KG1 (cell line): ENCODE measurements at regions not wholly inside any gene's neighbourhood (a gene's known extent, or its start where the extent isn't known, plus 50 kb on each side); places are given as distances from the start of the nearest gene placed in this dataset.

Experiments used
- DNase-seq: peaks from one replicate; lab custom pipeline; 2025; lab: John Stamatoyannopoulos, UW

DNA sequence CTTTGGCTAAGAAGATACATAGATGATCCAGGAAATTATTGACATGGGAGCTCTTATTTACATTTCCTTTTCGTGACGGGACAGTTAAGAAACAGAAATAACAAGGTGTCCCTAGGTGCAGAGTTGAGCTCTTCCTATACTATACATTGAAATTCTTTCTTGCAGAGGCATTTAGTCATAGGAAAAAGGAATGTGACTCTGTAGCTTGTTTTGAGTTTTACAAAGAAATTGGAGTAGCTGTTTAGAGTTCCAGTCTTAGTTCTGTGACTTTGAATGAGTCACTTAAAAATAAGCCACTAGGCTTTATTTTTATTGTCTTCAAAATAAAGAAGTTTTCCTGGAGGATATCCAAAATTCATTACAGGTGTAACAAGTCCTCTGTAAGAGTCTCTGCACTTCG, 723.5 kb upstream of the SGO1 start:
- no peak for DNase-seq

DNA sequence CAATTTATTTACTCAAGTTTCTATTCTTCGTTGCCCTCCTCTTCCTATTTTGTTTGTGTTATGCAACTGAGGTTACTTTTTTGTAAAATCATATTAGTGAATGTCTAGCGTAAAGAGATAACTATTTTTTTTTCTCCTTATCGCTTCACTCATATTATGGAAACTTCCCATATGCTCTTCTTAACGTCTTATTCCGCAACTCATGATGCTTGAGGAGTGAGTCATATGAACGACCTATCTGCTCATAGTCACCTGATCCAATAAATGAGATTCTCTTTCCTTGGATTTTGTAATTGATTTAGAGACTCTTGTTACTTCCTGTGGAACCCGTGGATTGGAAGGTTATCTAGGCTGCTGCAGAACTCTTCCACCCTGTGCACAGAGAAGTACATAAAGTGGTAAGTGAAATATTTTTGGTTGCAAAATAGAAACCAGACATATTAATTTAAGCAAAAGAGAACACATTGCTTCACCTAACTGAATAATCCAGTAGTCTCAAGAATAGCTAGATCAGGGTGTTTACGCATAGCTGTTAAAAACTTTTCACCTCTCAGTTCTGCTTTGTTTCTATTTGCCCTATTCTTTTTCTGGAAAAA, 719.3 kb upstream of the SGO1 start:
- DNase-seq, result no peak

DNA sequence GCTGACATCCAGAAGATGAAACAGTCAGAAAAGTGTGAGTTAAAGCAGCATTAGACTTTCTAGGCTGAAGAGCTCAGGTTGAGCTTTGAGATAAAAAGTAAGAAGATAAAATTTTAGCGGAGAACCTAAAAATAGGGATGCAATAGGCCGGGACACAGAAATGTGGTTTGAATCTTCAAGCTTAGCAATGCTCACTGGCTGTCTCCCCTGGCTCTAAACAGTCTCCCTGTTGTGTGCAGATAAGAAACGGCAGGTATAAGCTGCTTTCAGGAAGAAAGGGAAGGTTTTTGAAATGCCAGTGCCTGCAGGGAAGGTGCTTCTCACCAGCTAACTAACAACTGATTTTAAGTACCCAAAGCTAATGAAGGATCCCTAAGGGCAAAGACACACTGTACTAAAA, 718.7 kb upstream of the SGO1 start:
- DNase-seq, result no peak

DNA sequence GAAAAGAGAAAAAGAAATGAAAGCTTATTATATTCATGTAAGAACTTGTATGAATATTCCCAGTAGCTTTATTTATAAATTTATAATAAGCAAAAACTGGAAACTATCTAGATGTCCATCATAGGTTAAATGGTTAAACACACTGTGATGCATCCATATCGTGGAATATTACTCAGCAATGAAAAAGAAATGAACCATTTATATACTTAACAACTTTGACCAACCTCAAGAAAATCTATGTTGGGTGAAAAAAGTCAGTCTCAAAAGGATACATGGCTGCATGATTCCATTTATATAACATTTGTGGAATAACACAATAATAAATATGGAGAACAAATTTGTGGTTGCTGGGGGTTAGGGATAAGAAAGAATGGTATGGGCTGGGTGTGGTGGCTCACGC, 713.0 kb upstream of the SGO1 start:
- no peak for DNase-seq

DNA sequence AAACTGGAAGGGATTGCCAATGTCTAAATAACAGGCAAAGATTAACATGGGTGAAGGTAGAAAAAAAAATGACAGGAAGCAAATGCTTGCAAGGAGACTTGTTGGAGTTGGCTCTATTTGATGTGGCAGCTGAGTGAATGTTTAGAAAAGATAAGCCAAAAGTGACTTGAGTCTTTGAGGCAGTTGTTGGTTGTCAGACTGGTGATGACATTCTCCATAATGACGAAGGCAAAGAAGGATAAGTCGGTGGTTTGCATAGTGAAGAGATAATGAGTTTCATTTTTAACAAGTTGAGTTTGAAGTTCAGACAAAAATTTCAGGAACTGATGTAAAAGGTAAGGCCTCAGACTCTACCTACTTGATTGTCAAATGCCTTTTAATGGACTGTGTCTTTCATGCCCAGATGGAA, 704.1 kb upstream of the SGO1 start:
- DNase-seq, result no peak

DNA sequence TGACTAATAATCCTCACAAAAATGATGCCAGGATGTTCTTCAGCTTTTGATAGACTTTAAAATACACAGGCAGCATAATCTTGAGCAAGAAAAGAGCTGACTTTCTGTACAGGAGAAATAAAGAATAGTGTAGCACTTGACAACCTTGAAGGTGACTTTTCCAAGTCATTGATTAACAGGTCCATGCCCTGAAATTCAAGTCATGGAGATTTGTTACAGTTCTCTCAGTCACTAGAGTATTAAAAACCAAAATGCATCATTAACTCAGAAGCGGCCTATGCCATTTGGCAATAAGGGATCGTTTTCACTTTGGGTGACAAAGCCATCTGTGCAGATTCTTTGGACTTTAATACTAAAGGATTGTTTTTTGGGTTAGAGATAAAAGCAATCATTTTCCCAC, 692.7 kb upstream of the SGO1 start:
- DNase-seq, result no peak

DNA sequence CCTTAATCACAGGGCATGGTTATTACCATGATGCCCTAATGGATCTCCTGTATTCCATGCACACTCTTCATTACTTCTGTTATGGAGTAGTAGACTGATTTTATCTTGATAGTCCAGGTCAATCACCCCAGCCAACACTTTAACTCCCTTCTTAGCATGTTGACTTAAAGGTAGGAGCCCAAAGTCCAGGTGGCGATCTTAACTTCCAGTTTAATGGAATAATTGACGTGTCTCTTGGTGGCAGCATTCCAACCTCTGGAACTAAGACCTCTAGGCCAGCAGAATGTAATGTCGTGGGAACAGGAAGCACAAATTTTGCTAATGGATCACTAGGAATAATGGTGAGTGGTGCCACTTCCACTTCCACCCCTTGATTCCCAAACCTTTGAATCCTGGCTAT, 687.2 kb upstream of the SGO1 start:
- DNase-seq, result no peak

DNA sequence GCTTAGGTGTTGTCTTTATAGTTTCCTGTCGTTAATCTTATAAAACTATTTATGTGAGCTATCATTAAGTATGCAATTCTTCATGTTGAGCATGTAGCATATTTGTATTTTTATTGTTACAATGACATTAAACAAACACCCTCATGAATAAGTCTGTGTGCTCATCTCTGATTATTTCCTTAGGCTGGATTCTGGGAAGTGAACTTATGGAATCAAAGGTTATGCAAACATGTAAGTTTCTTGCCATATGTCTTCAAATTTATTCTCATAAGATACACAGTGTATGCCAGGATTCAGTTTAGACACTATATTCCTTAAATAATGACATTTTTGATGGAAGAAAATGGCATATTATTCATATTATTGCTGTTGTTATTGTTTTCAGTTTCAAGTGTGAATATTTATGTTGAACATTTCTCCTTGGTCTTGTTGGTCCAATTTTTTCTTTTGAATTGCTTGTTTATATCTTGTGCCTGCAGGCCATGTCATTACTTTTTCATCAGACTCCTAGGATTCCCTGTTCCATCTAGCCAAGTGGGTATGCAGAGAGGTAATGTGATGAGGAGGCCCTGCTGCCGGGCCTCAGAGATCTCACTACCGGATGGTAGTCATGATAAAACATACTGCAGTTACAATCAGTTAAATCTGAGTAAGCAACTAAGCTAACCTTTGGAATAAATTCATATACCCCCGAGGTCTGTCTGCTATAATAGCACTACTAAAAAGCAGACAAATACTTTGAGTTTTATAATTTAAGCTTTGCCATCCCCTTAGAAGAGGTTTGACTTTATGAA, 684.3 kb upstream of the SGO1 start:
- no peak for DNase-seq

DNA sequence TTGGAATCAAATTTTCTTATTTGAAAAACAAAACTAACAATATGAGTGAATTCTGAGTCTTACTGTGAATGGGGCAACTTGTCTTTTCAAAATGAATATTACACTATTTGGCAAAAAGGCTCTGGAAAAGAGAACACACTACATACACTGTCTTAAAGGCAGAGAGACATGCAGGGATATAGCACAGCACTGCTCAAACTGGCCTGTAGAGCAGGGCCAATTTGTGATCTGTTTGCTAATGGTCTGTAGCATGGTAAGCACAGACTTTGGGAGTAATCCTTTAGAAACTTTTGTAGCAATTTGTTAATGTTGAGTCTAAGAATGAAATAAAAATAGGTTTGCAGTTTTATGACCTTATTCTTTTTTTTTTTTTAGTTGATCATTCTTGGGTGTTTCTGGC, 679.8 kb upstream of the SGO1 start:
- no peak for DNase-seq

DNA sequence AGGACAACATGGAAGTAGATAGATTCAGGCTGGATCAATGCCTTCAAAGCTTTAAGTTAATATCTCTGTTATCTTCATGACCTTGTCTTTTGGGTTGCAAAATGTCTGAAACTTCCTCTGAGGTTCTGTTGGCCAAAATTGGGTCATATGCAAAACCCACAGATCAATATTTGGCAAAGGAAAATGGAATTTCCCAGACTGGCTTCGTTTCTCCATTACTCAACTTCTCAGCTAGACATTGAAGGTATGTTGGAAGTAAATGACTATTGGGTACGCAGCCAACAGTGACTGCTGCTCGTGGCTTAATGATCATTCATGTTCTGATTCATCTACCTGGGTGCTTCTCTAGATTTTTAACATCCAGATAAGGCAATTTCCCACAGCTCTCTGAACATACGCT, 675.4 kb upstream of the SGO1 start:
- no peak for DNase-seq

DNA sequence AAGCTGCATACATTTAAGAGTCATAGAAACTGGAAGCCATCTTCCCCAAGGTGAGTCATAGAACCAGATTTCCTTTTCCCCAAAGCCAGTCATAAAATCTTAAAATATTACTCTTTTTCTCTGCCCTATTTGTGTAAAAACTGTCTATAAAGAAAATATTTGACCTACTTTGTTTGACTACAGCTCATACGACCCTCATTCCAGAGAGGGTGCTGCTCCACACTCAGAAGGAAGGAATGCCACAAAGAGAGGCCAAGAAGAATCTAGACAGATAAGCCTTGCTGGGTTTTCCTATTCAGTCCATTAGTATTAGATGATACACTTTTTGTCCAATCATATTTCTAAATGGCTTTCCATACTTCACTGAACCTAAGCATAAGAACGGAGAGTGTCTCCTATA, 671.6 kb upstream of the SGO1 start:
- DNase-seq, result no peak

DNA sequence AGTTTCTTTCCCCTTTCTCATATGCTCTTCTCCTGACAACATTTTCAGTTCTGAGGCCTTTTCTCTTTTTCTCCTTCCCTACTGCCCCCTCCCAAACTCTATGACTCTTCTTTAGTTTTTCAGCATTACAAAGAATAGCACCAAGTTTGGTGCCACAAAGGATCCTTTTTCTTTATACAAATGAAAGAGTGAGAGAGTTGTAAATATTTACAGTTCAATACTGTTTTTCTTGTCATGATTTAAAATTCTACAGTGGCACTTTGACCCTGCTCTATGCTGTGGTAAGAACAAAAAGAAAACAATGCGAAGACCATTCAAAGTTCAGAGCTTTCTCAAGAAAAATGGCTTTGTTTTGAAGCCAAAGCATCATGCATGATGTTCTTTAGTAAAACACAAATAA, 667.9 kb upstream of the SGO1 start:
- no peak for DNase-seq

DNA sequence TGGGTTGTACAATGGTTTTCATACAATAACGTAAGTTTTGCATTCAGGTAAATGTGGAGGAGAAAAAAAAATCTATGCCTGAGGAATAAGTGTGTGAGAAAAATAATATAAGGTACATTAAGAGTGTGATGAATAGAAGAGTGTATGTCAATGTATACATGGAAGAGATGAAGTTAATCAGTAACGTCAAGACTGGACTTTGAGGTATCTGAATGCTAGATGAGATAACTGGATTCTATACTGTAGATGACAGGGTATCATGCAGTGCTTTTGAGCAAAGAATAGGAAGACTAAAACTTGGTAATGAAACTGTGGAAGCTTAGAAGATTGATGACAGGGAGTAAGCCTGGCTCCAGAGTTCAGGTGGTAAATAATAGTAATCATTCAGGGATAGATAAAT, 666.7 kb upstream of the SGO1 start:
- DNase-seq, result no peak

DNA sequence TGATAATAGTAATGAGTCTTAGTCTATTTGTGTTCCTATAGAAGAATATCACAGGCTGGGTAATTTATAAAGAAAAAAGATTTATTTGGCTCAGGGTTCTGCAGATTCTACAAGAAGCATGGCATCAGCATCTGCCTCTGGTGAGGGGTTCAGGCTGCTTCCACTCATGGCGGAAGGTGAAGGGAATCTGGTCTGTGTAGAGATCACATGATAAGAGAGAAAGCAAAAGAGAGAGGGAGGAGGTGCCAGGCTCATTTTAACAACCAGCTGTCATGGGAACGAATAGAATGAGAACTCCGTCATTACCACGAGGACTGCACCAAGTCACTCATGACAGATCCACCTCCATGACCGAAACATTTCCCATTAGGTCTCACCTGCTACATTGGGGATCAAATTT, 664.0 kb upstream of the SGO1 start:
- no peak for DNase-seq

DNA sequence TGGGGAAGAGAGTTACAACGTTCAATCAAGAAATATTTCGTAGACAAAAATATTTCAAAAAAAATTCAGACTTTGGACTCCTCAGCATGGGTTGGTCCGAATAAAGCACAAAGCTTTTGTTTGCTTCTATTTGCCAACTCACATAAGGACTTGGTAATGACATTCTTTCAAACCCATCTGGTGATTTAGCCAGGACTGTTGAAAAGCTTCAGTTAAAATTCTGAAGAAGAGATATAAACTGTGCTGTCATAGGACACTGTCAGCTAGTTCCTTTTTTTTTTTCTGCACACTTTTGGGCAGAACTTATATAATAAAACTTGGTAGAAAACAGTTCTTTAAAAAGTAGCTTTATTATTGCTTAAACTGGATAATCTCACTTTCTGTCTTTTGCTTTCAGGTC, 660.8 kb upstream of the SGO1 start:
- no peak for DNase-seq

DNA sequence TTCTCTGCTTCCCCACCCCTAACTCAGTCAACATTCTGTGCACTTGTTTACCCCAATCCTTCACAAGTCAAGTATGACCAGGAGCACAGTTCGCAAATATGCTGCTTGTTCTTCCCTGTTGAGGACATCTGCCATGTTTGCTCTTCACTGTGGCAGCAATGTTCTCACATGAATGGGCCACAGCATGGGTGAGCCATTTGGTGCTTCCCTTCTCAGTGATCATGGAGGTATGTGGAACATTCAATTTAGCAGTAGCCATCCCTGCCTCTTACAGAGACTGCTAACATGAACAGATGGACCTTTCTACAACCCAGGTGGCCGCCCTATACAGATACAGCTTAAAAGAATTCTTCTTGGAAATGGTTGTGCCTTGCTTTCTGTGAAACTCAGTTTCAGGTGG, 660.1 kb upstream of the SGO1 start:
- no peak for DNase-seq

DNA sequence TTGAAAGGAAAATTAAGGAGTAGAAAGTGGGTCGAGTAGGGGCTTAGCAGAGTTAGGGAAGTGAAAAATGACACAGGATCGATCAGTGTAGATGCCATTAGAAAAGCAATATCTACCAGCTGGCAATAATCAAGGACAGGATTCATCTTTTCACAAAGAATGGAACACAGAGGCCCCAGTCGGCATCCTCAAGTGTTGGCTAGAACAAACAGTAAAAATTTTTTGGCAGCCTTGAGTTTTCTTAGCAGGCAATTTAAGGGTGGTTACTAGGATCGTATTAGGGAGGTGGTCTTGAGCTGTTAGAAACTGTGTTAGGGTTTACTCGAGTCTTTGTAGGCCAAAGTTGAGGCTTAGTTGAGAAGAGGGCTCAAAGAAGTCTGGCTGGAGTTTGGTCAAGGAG, 658.8 kb upstream of the SGO1 start:
- DNase-seq, result no peak

DNA sequence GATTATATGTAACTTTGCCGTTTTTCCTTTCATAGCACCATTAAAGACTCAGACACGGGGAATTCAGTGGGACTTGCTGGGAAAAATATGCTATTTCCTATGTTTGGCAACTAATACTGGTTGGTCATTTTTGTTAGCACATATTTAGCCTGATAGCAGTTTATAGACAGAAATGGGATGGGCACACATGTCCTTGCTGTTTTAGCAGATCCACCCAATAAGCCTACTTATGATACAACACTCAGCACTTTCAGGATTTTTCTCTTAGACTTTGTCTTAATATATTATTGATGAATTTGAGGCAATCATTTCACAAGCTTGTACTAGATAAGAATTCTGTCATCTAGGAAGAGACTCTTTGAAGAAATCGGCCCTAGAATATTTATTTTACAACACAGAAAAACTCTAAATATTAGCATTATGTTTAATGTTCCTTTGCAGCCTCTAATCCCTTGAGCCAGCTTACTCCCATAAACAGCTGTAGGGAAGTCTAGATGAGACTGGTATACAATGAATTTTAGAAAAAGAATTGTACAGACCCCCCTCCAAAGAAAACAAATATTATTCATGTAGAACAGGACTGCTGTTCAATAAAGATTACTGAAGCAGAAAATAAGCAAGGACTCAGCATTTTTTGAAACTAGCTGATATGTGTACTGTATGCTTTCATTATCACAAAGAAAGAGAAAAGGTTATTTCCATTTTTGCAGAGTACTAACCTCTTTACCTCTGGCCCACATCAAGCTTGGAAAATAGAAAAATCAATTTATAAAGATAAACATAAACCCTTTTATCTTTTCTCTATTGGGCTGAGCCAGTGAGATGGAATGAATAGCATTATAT, 656.8 kb upstream of the SGO1 start:
- DNase-seq, result no peak

DNA sequence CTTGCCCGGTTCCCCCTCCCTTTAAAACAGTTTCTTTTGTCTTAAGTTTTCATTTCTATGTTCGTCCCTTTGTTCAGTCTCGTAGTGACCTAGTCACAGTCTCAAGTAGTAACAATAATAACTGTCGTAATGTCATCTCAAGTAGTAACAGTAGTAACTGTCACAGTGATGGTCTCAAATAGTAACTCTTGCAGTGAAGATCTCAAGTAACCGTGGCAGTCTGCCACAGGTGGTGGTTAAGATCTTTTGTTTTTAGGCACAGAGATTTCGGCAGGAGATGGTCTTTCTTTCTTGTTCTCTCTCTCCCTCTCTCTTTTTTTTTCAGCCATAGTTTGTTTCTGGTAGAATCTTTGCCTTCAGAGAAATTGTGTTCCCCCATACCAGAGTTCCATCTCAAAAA, 656.0 kb upstream of the SGO1 start:
- no peak for DNase-seq

DNA sequence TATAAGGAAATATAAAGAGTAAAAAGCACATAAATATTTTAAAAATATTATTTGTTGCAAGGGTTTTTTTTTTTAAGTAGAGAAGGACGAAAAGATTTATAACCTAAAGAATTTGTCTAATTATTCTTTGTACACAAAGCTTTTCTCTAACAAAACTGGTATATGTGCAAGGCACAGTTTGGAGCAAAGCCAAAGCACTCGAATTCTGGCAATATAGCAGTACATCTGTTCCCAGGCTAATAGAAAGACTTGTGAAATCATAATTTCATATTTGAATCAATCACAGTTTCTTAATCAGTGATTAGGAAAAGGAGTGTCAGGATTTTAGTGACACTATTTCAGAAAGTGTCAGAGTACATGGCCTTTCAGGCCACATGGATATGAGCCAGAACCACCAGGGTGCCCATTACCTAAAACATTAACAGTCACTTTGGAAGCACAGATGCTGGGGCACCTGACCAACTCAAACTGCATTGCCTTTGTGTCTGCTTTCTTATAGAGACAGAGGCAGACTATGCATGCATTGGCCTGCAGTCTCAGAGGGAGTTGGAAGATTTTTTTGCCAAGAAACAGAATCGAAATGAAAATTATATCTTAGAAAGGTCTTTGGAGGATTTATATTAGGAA, 651.8 kb upstream of the SGO1 start:
- no peak for DNase-seq

DNA sequence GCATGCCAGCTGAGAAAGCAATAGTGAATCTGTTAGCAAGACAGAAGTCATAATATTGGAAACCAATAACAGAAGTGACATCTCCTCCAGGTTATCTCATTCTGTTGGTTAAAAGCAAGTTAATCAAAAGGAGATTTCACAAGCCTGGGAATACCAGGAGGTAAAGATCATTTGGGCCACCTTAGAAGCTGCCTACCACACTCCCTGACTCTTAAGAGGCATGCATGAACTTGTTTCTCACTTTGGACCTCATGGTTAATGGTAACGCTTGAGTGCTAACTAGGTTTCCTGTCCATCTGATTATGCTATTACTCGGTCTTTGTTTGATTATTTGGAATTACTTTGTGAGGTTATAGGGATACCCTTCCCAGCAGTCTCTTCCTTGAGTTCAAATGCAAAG, 650.8 kb upstream of the SGO1 start:
- DNase-seq, result no peak

DNA sequence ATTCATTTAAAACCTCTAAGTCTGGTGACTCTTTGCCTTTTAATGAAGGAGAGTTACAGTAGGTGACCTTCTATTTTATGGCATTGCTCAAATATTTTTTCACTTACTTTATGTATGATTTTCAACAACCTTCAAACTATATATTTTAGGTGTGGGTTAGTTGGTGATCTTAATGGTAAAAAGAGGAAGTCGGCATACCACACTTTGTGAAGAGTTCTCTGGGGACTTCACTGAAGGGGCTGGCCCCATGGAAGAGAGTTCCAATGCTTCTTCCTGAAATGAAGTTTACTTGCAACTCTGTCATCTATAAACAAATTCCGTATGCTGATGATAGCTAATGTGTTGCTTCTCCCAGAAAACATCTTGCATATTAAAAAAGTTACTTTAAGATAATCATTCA, 647.0 kb upstream of the SGO1 start:
- DNase-seq, result no peak

DNA sequence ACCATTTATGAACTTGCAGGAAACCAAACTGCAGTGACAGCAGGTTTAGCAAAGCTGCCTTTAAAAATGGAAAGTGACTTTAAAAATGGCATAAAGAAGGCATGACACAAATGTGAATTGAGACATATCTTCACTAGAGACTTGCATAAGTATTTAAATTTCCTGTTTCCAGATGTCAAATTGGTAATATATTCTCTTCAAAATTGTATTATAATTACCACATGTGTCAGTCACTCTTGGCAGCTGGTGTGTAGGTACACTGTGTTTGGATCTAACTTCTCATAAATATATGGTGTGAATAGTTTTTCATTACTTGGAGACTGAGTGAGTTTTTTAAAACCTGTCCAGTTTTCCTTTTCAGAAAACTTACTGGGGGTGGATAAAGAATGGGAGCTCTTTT, 636.2 kb upstream of the SGO1 start:
- DNase-seq, result no peak
